HEK293 (cell line): ENCODE measurements at regions not wholly inside any gene's neighbourhood (a gene's known extent, or its start where the extent isn't known, plus 50 kb on each side); places are given as distances from the start of the nearest gene placed in this dataset.

Source experiments
- CTCF ChIA-PET: fragments of 350-600 bp; formaldehyde crosslinking; extraction: SDS; loops from one replicate; lab custom pipeline; 2021; ENCODE audit warnings: antibody characterized with exemption; lab: Yijun Ruan, JAX
- POLR2A ChIA-PET: fragments of 300-600 bp; formaldehyde crosslinking; extraction: SDS; loops from one replicate; lab custom pipeline; 2020; ENCODE audit warnings: antibody characterized with exemption, inconsistent platforms; lab: Yijun Ruan, JAX
- H3K27ac ChIP-seq: fragments of 200-500 bp; sonication (Bioruptor generic); 2 replicates; pipeline ENCODE4 v1.5.1; 2014; ENCODE audit warnings: low read depth, low read length, control low read depth, inconsistent platforms; ENCODE audit errors: extremely low read depth
- H3K36me3 ChIP-seq, 2 experiments: fragments of 200-500 bp in 1 of 2; sonication (Bioruptor generic) in 1 of 2; 1 replicate in 1 of 2; 2 replicates in 1 of 2; pipeline ENCODE4 v1.5.1; 2014 to 2017; ENCODE audit warnings: inconsistent platforms in 2 of 2, low read length in 2 of 2; ENCODE audit not compliant: control insufficient read depth in 2 of 2, insufficient read depth in 1 of 2
- H3K4me1 ChIP-seq: fragments of 200-500 bp; sonication (Bioruptor generic); 2 replicates; pipeline ENCODE4 v1.5.1; 2014; ENCODE audit warnings: mild to moderate bottlenecking, low read length, inconsistent platforms; ENCODE audit not compliant: control insufficient read depth, insufficient read depth
- H3K4me3 ChIP-seq: 2 replicates; pipeline ENCODE4 v1.5.1; 2011; ENCODE audit warnings: low read depth, mild to moderate bottlenecking, control low read depth, low read length, moderate library complexity
- H3K9me3 ChIP-seq: fragments of 200-500 bp; sonication (Bioruptor generic); 2 replicates; pipeline ENCODE4 v1.5.1; 2014; ENCODE audit warnings: low read depth, low read length, inconsistent platforms; ENCODE audit not compliant: control insufficient read depth, insufficient read depth
- GFI1B ChIP-seq: fragments of 450-650 bp; formaldehyde crosslinking; IDR thresholded peaks from 2 replicates; pipeline ENCODE4 v1.5.1; 2016; ENCODE audit warnings: missing biosample characterization, missing genetic modification characterization
- HOXC10 ChIP-seq: sonication (generic); formaldehyde crosslinking; IDR thresholded peaks from 2 replicates; pipeline ENCODE4 v1.8.1; 2023; ENCODE audit warnings: mild to moderate bottlenecking, missing genetic modification reagents
- KLF1 ChIP-seq: fragments of 450-650 bp; formaldehyde crosslinking; IDR thresholded peaks from 2 replicates; pipeline ENCODE4 v1.5.1; 2016; ENCODE audit warnings: missing biosample characterization, missing genetic modification characterization
- KLF17 ChIP-seq: fragments of 450-650 bp; formaldehyde crosslinking; IDR thresholded peaks from 2 replicates; pipeline ENCODE4 v1.5.1; 2016; ENCODE audit warnings: missing biosample characterization, missing genetic modification characterization
- OSR2 ChIP-seq: fragments of 450-650 bp; formaldehyde crosslinking; IDR thresholded peaks from 2 replicates; pipeline ENCODE4 v1.5.1; 2016; ENCODE audit warnings: missing biosample characterization, missing genetic modification characterization
- PRDM1 ChIP-seq: fragments of 450-650 bp; formaldehyde crosslinking; IDR thresholded peaks from 2 replicates; pipeline ENCODE4; 2016; ENCODE audit warnings: missing biosample characterization, missing genetic modification characterization
- ZBTB44 ChIP-seq: fragments of 450-650 bp; IDR thresholded peaks from 2 replicates; pipeline ENCODE4 v1.5.1; 2018; ENCODE audit warnings: missing biosample characterization, mild to moderate bottlenecking, missing genetic modification characterization
- ZIC2 ChIP-seq: fragments of 450-650 bp; formaldehyde crosslinking; IDR thresholded peaks from 2 replicates; pipeline ENCODE4 v1.5.1; 2016; ENCODE audit warnings: missing biosample characterization, missing genetic modification characterization
- ZNF121 ChIP-seq: fragments of 450-650 bp; formaldehyde crosslinking; IDR thresholded peaks from 2 replicates; pipeline ENCODE4 v1.5.1; 2016; ENCODE audit warnings: missing biosample characterization, missing genetic modification characterization
- ZNF132 ChIP-seq: fragments of 450-650 bp; formaldehyde crosslinking; IDR thresholded peaks from 2 replicates; pipeline ENCODE4 v1.5.1; 2017; ENCODE audit warnings: missing biosample characterization, missing genetic modification characterization, borderline replicate concordance
- ZNF174 ChIP-seq: fragments of 450-650 bp; formaldehyde crosslinking; IDR thresholded peaks from 2 replicates; pipeline ENCODE4 v1.5.0; 2017; ENCODE audit warnings: missing biosample characterization, mild to moderate bottlenecking, missing genetic modification characterization
- ZNF184 ChIP-seq: fragments of 450-650 bp; IDR thresholded peaks from 2 replicates; pipeline ENCODE4 v1.5.1; 2018; ENCODE audit warnings: missing biosample characterization, mild to moderate bottlenecking, missing genetic modification characterization
- ZNF23 ChIP-seq: fragments of 450-650 bp; formaldehyde crosslinking; IDR thresholded peaks from 2 replicates; pipeline ENCODE4 v1.5.1; 2016; ENCODE audit warnings: missing biosample characterization, missing genetic modification characterization, borderline replicate concordance
- ZNF280C ChIP-seq: fragments of 450-650 bp; formaldehyde crosslinking; IDR thresholded peaks from 2 replicates; pipeline ENCODE4 v1.5.1; 2016; ENCODE audit warnings: missing biosample characterization, missing genetic modification characterization
- ZNF280D ChIP-seq: fragments of 450-650 bp; formaldehyde crosslinking; IDR thresholded peaks from 2 replicates; pipeline ENCODE4 v1.5.1; 2016; ENCODE audit warnings: missing biosample characterization, missing genetic modification characterization
- ZNF510 ChIP-seq: fragments of 450-650 bp; formaldehyde crosslinking; IDR thresholded peaks from 2 replicates; pipeline ENCODE4 v1.5.1; 2018; ENCODE audit warnings: mild to moderate bottlenecking, missing genetic modification characterization, missing biosample characterization; ENCODE audit not compliant: insufficient replicate concordance
- ZNF544 ChIP-seq: fragments of 450-650 bp; formaldehyde crosslinking; IDR thresholded peaks from 2 replicates; pipeline ENCODE4 v1.5.0; 2017; ENCODE audit warnings: missing biosample characterization, missing genetic modification characterization
- ZNF561 ChIP-seq: fragments of 450-650 bp; IDR thresholded peaks from 2 replicates; pipeline ENCODE4 v1.5.1; 2018; ENCODE audit warnings: missing biosample characterization, missing genetic modification characterization, borderline replicate concordance
- ZNF571 ChIP-seq: fragments of 450-650 bp; formaldehyde crosslinking; IDR thresholded peaks from 2 replicates; pipeline ENCODE4 v1.5.0; 2017; ENCODE audit warnings: missing biosample characterization, missing genetic modification characterization
- ZNF621 ChIP-seq: fragments of 450-650 bp; formaldehyde crosslinking; IDR thresholded peaks from 2 replicates; pipeline ENCODE4 v1.5.1; 2017; ENCODE audit warnings: missing biosample characterization, missing genetic modification characterization
- ZSCAN16 ChIP-seq: fragments of 450-650 bp; formaldehyde crosslinking; IDR thresholded peaks from 2 replicates; pipeline ENCODE4 v1.5.1; 2016; ENCODE audit warnings: missing biosample characterization, missing genetic modification characterization
- ZSCAN5A ChIP-seq: fragments of 450-650 bp; formaldehyde crosslinking; IDR thresholded peaks from 2 replicates; pipeline ENCODE4 v1.5.1; 2016; ENCODE audit warnings: missing biosample characterization, missing genetic modification characterization

GRCh38 chr15:85318048-85318731, 62.2 kb upstream of the AKAP13 start:
- H3K4me3 ChIP-seq: no peak overlapping the region
- H3K4me1 ChIP-seq: 0 out of 2 replicates have a peak, but pooled peaks cover 4% of the 10 kb centered on the region
- H3K9me3 ChIP-seq: no peaks in the 10 kb centered on the region
- no peak overlapping the region for H3K27ac ChIP-seq
- POLR2A ChIA-PET: no interaction called here
- TF ChIP-seq PRDM1 (tag by site-specific recombination): no peak
- no peak for TF ChIP-seq ZSCAN5A (tag by site-specific recombination)
- TF ChIP-seq KLF1 (tag by site-specific recombination): peak; percentile 94
- TF ChIP-seq ZIC2 (tag by site-specific recombination): peak; percentile 64
- 0 out of 2 replicates have a peak, but pooled peaks have one; percentile 50 for TF ChIP-seq KLF17 (tag by site-specific recombination)
- CTCF ChIA-PET: interaction anchor here (0.6 to 4.4 kb wide), 10 partner anchors 8 to 584 kb away, joined by 3 to 23 read pairs (median 4); no protein-coding TSS in a partner anchor
- no peaks in the 10 kb centered on the region for H3K36me3 ChIP-seq

GRCh38 chr15:85318732-85319076, 61.7 kb upstream of the AKAP13 start:
- Histone ChIP-seq H3K4me1 (0 out of 2 replicates have a peak, but pooled peaks cover 4% of the 10 kb centered on the region), H3K36me3 (no peaks in the 10 kb centered on the region), H3K9me3 (no peaks in the 10 kb centered on the region), H3K27ac (no peak overlapping the region), H3K4me3 (no peak overlapping the region)
- ChIA-PET CTCF (interaction anchor here (0.6 to 4.4 kb wide), 7 partner anchors 9 to 584 kb away, joined by 3 to 23 read pairs (median 4); no protein-coding TSS in a partner anchor), POLR2A (no interaction called here)
- TF ChIP-seq ZNF621: no peak
- TF ChIP-seq ZNF121 (tag by site-specific recombination): no peak
- TF ChIP-seq ZNF174 (tag by site-specific recombination): no peak
- TF ChIP-seq ZNF280C (tag by site-specific recombination): no peak
- TF ChIP-seq ZBTB44: no peak
- no peak for TF ChIP-seq ZNF132 (tag by site-specific recombination)
- TF ChIP-seq HOXC10: no peak
- no peak for TF ChIP-seq ZNF280D (tag by site-specific recombination)
- TF ChIP-seq ZNF571 (tag by site-specific recombination): no peak
- no peak for TF ChIP-seq ZNF544
- no peak for TF ChIP-seq ZNF23 (tag by site-specific recombination)
- no peak for TF ChIP-seq GFI1B (tag by site-specific recombination)
- TF ChIP-seq ZNF510 (tag by site-specific recombination): no peak
- TF ChIP-seq ZSCAN16 (tag by site-specific recombination): no peak
- TF ChIP-seq ZNF184 (tag by site-specific recombination): no peak
- no peak for TF ChIP-seq OSR2 (tag by site-specific recombination)
- no peak for TF ChIP-seq ZNF561
